Liver (tissue), 3 donors: ENCODE measurements at regions not wholly inside any gene's neighbourhood (a gene's known extent, or its start where the extent isn't known, plus 50 kb on each side); places are given as distances from the start of the nearest gene placed in this dataset.

Experiments used
- HNF4G ChIP-seq: IDR thresholded peaks from 2 replicates; pipeline ENCODE4 v1.6.1; 2016; ENCODE audit warnings: antibody characterized with exemption
- JUND ChIP-seq, 2 donors: IDR thresholded peaks; 2 replicates each; pipeline ENCODE4 v1.6.1; 2016; ENCODE audit warnings: antibody characterized with exemption in 2 of 2
- TF ChIP-seq, protein P1 (sequence below): fragments of 150-350 bp; IDR thresholded peaks from 2 replicates; pipeline ENCODE4 v1.5.1; 2017; ENCODE audit warnings: improper control_type of control experiment, low read depth, low read length; ENCODE audit not compliant: missing input control
- donor health status: healthy.
- donor health status: healthy.

GRCh38 chr3:139259398-139259797 lies 84.4 kb upstream of the MRPS22 start:
- TF ChIP-seq, protein P1, sequence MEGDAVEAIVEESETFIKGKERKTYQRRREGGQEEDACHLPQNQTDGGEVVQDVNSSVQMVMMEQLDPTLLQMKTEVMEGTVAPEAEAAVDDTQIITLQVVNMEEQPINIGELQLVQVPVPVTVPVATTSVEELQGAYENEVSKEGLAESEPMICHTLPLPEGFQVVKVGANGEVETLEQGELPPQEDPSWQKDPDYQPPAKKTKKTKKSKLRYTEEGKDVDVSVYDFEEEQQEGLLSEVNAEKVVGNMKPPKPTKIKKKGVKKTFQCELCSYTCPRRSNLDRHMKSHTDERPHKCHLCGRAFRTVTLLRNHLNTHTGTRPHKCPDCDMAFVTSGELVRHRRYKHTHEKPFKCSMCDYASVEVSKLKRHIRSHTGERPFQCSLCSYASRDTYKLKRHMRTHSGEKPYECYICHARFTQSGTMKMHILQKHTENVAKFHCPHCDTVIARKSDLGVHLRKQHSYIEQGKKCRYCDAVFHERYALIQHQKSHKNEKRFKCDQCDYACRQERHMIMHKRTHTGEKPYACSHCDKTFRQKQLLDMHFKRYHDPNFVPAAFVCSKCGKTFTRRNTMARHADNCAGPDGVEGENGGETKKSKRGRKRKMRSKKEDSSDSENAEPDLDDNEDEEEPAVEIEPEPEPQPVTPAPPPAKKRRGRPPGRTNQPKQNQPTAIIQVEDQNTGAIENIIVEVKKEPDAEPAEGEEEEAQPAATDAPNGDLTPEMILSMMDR = no peak
- TF ChIP-seq HNF4G (no peak), JUND (IDR thresholded peaks at IDR 0.05) (no peak)
